Mesenteric fat pad (tissue), 1 donor: ENCODE measurements at regions not wholly inside any gene's neighbourhood (a gene's known extent, or its start where the extent isn't known, plus 50 kb on each side); places are given as distances from the start of the nearest gene placed in this dataset.
"Not testable (repeated sequence)": the region's sequence is repeated elsewhere in the genome, so short reads cannot be mapped to it uniquely, and the experiment has no call there.

ENCODE experiments used
- DNase-seq: peaks from one replicate; pipeline ENCODE4 v3.0.0-alpha.2; 2020; ENCODE audit warnings: low spot score
- donor health status: DM: yes; HTN: yes; CAD: no.

GRCh38 chr14:21781543-21781942, 107.9 kb upstream of the OR4E1 start:
- no peak for DNase-seq

- DNase-seq: no peak
Measured at GRCh38 chr14:21780429-21781084, 106.9 kb upstream of the OR4E1 start.

- DNase-seq: no peak
Measured at GRCh38 chr14:21771671-21772070, 98.1 kb upstream of the OR4E1 start.

DNA sequence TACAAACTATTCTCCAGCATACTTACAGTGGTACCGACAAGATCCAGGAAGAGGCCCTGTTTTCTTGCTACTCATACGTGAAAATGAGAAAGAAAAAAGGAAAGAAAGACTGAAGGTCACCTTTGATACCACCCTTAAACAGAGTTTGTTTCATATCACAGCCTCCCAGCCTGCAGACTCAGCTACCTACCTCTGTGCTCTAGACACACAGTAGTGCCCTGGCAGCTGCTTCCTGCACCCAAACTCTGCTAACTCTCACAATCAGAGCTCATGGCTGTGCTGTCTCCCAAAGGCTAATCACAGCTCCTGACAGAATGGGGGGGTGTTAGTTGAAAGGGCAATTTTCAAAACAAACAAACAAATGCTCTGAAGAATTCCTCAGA, 95.2 kb upstream of the OR4E1 start:
- DNase-seq: no peak

DNA sequence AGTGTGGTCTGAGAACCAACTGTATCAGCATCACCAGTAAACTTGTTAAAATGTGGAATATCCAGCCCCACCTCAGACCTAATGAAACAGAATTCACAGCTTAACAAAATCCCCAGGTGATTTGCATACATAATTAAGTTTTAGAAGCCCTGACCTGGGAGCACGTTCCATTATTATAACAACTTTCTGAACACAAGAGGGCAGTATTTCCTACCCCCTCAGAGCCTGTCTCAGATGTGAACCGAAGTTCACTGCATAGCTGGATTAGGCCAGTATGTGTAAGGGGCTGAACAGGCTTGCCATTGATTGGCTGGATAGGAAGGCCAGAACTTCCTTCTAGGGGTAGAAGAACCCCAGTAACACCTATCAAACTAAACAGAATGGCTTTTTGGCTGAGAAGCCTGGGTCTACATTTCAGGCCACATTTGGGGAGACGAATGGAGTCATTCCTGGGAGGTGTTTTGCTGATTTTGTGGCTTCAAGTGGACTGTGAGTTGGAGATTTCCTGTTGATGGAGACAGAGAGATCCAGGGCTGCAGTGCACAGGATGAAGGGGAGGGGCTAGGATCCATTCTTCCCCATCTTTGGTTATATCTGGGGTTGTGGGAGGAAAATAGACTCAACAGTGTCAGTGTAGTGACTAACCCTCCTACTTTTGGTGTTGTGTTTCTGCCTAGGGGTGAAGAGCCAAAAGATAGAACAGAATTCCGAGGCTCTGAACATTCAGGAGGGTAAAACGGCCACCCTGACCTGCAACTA, 94.7 kb upstream of the OR4E1 start:
- peak; percentile 43 for DNase-seq

DNA sequence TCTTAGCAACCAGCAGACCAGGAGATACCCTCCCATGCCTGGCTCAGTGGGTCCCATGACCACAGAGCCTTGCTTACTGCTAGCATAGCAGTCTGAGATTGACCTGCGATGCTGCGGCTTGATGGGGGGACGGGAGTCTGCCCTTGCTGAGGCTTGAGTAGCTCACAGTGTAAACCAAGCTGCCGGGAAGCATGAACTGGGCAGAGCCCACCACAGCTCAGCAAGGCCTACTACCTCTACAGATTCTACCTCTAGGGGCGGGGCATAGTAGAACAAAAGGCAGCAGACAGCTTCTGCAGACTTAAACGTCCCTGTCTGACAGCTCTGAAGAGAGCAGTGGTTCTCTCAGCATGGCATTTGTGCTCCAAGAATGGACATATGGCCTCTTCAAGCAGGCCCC, 86.7 kb upstream of the OR4E1 start:
- DNase-seq: not testable (repeated sequence)

- DNase-seq: no peak
Measured at GRCh38 chr14:21749306-21749868, 75.8 kb upstream of the OR4E1 start.

- no peak for DNase-seq
Measured at GRCh38 chr14:21748869-21749303, 75.3 kb upstream of the OR4E1 start.

DNA sequence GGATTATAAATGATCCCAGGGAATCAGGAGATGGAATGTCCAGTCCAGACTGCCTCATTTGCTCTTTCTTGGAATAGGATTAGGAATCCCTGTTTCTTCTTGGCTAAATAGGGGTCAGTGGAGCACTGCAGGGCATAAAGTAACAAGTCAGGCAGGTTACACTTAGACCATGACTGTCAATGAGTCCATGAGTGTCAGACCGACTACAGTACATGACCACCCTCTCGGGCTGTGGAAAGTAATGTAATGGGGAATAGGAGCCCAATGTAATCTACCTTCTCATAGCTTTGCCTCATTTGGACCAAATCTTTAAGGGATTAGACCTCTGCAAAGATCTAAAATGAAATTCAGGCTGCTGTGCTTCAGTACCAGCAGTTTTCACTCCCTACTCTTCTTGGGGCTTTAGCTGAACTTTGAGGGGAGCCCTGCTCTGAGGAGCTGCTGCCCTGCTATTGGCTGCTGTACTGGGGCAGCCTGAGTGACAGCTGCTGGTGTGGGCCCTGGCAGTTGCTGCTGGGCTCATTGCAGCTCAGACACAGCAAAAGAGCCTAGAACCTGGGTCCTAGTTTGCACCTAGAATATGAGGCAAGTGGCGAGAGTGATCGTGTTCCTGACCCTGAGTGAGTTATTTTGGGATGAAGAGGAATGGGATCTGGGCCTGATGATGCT, 62.2 kb upstream of the OR4E1 start:
- no peak for DNase-seq

DNA sequence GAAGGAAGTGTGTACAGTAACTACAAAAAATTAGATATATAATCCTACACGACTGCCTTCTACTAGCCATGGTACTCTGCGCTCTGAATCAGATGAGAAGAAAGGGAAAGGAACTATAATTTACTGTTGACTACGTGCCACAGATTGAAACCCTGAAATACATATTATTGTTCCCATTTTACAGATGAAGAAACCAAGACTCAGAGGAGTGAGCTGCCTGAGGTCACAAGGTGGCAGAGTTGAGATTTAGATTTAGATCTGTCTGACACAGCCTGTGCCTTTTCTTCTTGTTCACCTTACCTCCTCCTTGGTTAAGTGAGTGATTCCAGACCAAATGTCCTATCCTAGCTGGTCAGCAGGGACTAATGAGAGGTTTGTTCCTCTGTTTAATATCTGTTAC, 61.6 kb upstream of the OR4E1 start:
- DNase-seq: no peak

- no peak for DNase-seq
Measured at GRCh38 chr14:21734457-21735074, 60.9 kb upstream of the OR4E1 start.

DNA sequence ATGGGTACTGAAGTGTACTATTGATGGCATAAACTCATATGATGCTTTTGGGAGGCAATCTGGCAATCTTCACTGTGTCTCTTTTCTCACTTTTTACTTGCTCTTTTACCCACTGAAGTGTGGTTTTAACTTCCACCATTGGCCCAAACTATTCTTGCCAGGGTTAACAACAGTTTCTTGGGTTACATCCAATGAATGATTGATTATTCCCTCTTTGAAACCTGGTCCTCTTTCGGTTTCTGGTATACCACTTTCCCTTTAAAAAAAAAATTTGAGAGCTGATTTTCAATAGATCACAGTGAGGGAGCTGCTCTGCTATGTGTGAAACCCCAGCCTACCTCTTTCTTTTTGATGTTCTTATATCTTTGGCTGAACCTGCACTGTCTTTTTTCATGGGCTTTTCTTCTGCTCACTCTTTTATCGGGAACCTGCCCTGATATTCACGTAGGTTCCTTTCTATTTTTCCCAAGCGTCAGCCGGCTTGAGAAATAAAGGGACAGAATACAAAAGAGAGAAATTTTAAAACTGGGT, 56.1 kb upstream of the OR4E1 start:
- DNase-seq: no peak

DNA sequence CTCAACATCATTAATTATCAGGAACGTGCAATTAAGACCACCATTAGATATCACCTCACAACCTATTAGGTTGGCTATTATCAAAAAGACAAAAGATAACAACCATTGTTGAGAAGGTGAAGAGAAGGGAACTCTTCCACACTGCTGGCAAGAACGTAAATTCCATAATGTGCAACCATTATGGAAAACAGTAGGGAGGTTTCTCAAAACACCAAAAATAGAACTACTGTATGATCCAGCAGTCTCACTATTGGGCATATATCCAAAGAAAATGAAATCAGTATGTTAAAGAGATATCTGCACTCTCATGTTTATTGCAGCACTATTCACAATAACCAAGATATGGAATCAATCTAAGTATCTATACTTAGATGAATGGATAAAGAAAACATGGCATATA, 51.6 kb upstream of the OR4E1 start:
- no peak for DNase-seq

DNA sequence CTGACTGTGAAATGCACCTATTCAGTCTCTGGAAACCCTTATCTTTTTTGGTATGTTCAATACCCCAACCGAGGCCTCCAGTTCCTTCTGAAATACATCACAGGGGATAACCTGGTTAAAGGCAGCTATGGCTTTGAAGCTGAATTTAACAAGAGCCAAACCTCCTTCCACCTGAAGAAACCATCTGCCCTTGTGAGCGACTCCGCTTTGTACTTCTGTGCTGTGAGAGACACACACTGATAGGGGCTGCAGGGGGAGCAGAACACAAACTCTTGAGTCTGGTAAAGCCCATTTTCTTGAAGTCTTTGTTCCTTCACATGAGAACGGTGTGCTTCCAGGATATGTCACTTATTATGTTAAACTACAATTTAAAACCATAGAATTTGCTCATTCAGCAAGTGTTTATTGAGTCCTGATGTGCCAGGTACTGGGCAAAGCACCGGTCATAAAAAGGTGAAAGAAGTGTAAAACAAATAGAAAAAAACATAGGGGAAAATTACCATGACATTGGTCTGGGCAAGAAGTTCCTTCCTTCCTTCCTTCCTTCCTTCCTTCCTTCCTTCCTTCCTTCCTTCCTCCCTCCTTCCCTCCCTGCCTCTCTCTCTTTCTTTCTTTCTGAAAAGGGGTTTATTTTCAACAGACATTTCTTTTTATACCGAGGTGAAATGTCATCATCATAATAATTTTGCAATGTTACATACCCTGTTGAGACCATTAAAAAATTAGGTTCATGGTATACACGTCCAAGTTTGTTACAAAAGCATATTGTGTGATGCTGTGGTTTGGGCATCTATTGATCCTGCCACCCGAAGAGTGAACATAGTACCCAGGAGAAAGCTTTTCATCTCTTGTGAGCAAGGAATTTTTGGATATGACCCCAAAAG, 50.7 kb upstream of the OR4E1 start:
- no peak for DNase-seq

DNA sequence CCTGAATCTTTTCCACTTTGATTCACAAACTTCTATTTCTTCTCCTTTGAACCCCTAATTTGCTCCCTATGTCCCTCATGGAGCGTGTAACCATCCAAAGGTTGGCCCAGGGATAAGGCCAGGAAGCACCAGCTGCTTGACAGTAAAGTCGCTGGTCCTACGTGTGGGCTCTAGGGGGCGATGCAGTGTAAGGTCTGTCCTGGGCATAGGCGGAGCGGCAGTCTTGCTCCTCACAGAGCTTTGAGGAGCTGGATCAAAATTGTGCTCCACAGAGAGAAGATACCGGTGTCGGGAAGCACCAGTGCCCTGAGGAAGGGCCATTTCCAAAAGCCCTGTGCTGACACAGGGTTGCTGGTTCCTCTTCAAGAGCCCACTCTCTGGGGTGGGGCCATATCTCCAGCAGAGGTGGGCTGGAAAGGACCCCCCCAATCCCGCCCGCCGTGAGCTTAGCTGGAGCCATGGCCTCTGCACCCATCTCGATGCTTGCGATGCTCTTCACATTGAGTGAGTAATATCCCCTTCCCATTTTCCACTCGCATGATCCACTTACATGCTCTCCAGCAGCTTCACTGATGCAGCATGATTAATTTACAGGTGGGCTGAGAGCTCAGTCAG, 49.9 kb upstream of the OR4E1 start:
- no peak for DNase-seq
